B cell (primary cell): ENCODE measurements at regions not wholly inside any gene's neighbourhood (a gene's known extent, or its start where the extent isn't known, plus 50 kb on each side); places are given as distances from the start of the nearest gene placed in this dataset.

Experiments used
- EZH2 ChIP-seq: IDR thresholded peaks from 2 replicates; pipeline ENCODE4 v1.6.1; 2012; ENCODE audit warnings: borderline replicate concordance, low read depth, mild to moderate bottlenecking, moderate library complexity, low read length; ENCODE audit not compliant: insufficient read depth, poor library complexity, severe bottlenecking
- TF ChIP-seq, protein P1 (sequence below): fragments of 200-600 bp; IDR thresholded peaks from one replicate; pipeline ENCODE4 v1.8.0; 2022; ENCODE audit warnings: antibody characterized with exemption, mild to moderate bottlenecking

DNA sequence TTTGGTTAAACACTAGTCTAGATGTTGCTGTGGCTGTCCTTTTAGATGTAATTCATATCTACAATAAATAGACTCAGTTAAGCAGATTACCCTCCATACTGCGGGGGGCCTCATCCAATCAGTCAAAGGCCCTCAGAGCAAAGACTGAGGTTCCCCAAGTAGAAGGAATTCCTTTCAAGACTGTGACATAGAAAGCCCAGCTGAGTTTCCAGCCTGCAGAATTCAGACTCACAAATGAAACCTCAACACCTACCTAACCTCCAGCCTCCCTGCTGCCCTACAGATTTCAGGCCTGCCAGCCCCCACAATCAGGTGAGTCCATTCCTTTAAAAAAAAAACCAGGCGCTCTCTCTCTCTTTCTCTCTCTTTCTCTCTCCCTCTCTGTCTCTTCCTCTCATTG is 73.6 kb upstream of the NSMCE3 start:
- TF ChIP-seq, protein P1, sequence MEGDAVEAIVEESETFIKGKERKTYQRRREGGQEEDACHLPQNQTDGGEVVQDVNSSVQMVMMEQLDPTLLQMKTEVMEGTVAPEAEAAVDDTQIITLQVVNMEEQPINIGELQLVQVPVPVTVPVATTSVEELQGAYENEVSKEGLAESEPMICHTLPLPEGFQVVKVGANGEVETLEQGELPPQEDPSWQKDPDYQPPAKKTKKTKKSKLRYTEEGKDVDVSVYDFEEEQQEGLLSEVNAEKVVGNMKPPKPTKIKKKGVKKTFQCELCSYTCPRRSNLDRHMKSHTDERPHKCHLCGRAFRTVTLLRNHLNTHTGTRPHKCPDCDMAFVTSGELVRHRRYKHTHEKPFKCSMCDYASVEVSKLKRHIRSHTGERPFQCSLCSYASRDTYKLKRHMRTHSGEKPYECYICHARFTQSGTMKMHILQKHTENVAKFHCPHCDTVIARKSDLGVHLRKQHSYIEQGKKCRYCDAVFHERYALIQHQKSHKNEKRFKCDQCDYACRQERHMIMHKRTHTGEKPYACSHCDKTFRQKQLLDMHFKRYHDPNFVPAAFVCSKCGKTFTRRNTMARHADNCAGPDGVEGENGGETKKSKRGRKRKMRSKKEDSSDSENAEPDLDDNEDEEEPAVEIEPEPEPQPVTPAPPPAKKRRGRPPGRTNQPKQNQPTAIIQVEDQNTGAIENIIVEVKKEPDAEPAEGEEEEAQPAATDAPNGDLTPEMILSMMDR: no peak
- TF ChIP-seq EZH2: no peak
